ENCODE measurements at regions not wholly inside any gene's neighbourhood (a gene's known extent, or its start where the extent isn't known, plus 50 kb on each side); places are given as distances from the start of the nearest gene placed in this dataset.
"Not testable (repeated sequence)": the region's sequence is repeated elsewhere in the genome, so short reads cannot be mapped to it uniquely, and the experiment has no call there.

- TF ChIP-seq POLR2A (IDR thresholded peaks at IDR 0.05; ENCODE audit: borderline replicate concordance, extremely low read depth, insufficient read depth, insufficient read length); CTCF (IDR thresholded peaks at IDR 0.05 in 2 of 3, conservative IDR thresholded peaks at IDR 0.05 in 1 of 3; ENCODE audit: borderline replicate concordance in 1 of 3, insufficient read depth in 1 of 3, low read depth in 2 of 3, low read length in 2 of 3); EZH2 (IDR thresholded peaks at IDR 0.05); JUND (IDR thresholded peaks at IDR 0.05); REST (IDR thresholded peaks at IDR 0.05; ENCODE audit: low read depth): not testable (repeated sequence)
- peak; percentile 67 for TF ChIP-seq POLR2AphosphoS5 (IDR thresholded peaks at IDR 0.05; ENCODE audit: low read depth, low read length)
Observed at GRCh38 chr9:65386699-65387098, 101.7 kb upstream of the FOXD4L5 start.
